ENCODE measurements at regions not wholly inside any gene's neighbourhood (a gene's known extent, or its start where the extent isn't known, plus 50 kb on each side); places are given as distances from the start of the nearest gene placed in this dataset.

GRCh38 chr10:23630376-23630775, 191.5 kb downstream of the OTUD1 start:
- TF ChIP-seq CTCF (IDR thresholded peaks at IDR 0.05) (no peak), POLR2AphosphoS5 (IDR thresholded peaks at IDR 0.05) (no peak), POLR2A (IDR thresholded peaks at IDR 0.05) (no peak)

Data from prostate gland (tissue), 2 donors.